ENCODE measurements at regions not wholly inside any gene's neighbourhood (a gene's known extent, or its start where the extent isn't known, plus 50 kb on each side); places are given as distances from the start of the nearest gene placed in this dataset.

- no peak for TF ChIP-seq ZNF274 (IDR thresholded peaks at IDR 0.05; ENCODE audit: low read depth, low read length)
- TF ChIP-seq YY1 (IDR thresholded peaks at IDR 0.05; ENCODE audit: insufficient read depth, insufficient read length): no peak
- TF ChIP-seq SUZ12 (IDR thresholded peaks at IDR 0.05; ENCODE audit: extremely low read depth, insufficient read depth, insufficient read length): no peak
Observed at GRCh38 chr10:6680735-6681134, 100.7 kb upstream of the PRKCQ start.

All from NT2/D1 (cell line).